Spinal cord (tissue), 9 donors: ENCODE measurements at regions not wholly inside any gene's neighbourhood (a gene's known extent, or its start where the extent isn't known, plus 50 kb on each side); places are given as distances from the start of the nearest gene placed in this dataset.

Source experiments
- DNase-seq, 6 donors: peaks; one replicate each; pipeline versions ENCODE4 v3.0.0 to v3.0.0-alpha.2; 2013 to 2015; ENCODE audit warnings: low spot score in 6 of 6, low read depth in 4 of 6
- H3K27ac ChIP-seq: one replicate; pipeline ENCODE4 v1.5.1; 2013; ENCODE audit warnings: low read depth, low read length, control low read depth
- H3K27me3 ChIP-seq: one replicate; pipeline ENCODE4 v1.6.1; 2013; ENCODE audit warnings: low read length; ENCODE audit not compliant: control insufficient read depth, insufficient read depth
- H3K36me3 ChIP-seq: one replicate; pipeline ENCODE4 v1.6.1; 2013; ENCODE audit warnings: low read length; ENCODE audit not compliant: control insufficient read depth, insufficient read depth
- H3K4me1 ChIP-seq: one replicate; pipeline ENCODE4 v1.6.1; 2013; ENCODE audit warnings: low read length; ENCODE audit not compliant: control insufficient read depth, insufficient read depth
- H3K4me3 ChIP-seq: one replicate; pipeline ENCODE4 v1.5.1; 2013; ENCODE audit warnings: low read depth, low read length, control low read depth
- H3K9me3 ChIP-seq: one replicate; pipeline ENCODE4 v1.6.1; 2013; ENCODE audit warnings: low read length; ENCODE audit not compliant: control insufficient read depth, insufficient read depth
- WGBS: methylation state at CpG from one replicate; pipeline ENCODE4 v1.1.5; 2013; ENCODE audit warnings: missing lambda C conversion rate; ENCODE audit not compliant: insufficient coverage; 5-methylcytosine and 5-hydroxymethylcytosine counted together
- donor health status: healthy.

GRCh38 chrX:20382082-20382481 is 115.4 kb upstream of the RPS6KA3 start:
- 58% methylated on average over 1 of the region's 1 CpG for WGBS
- no peaks in the 10 kb centered on the region for H3K4me1 ChIP-seq

GRCh38 chrX:20378233-20378920 is 111.7 kb upstream of the RPS6KA3 start:
- Histone ChIP-seq H3K27ac (no peak overlapping the region), H3K9me3 (peaks cover 4% of the 10 kb centered on the region), H3K36me3 (no peaks in the 10 kb centered on the region), H3K27me3 (peaks cover 16% of the 10 kb centered on the region), H3K4me3 (no peak overlapping the region), H3K4me1 (no peaks in the 10 kb centered on the region)
- 40% methylated on average over 1 of the region's 3 CpGs for WGBS
- DNase-seq: no peak

More at GRCh38 chrX:20382082-20382481, 115.4 kb upstream of the RPS6KA3 start:
- no peak overlapping the region for H3K4me3 ChIP-seq
- no peak overlapping the region for H3K27ac ChIP-seq
- no peak for DNase-seq
- H3K9me3 ChIP-seq: peaks cover 4% of the 10 kb centered on the region
- H3K27me3 ChIP-seq: peaks cover 7% of the 10 kb centered on the region
- H3K36me3 ChIP-seq: no peaks in the 10 kb centered on the region

GRCh38 chrX:20374900-20375438 is 108.3 kb upstream of the RPS6KA3 start:
- Histone ChIP-seq H3K36me3 (no peaks in the 10 kb centered on the region), H3K4me3 (no peak overlapping the region), H3K27ac (no peak overlapping the region), H3K9me3 (peaks cover 4% of the 10 kb centered on the region), H3K27me3 (peaks cover 23% of the 10 kb centered on the region), H3K4me1 (no peaks in the 10 kb centered on the region)
- no peak for DNase-seq
- WGBS: 54% methylated on average over 3 of the region's 4 CpGs

- H3K36me3 ChIP-seq: no peaks in the 10 kb centered on the region
- peaks cover under 1% of the 10 kb centered on the region for H3K9me3 ChIP-seq
- no peak overlapping the region for H3K4me3 ChIP-seq
- WGBS: no CpG with 5 or more reads among the region's 4 CpGs
- H3K4me1 ChIP-seq: no peaks in the 10 kb centered on the region
- H3K27me3 ChIP-seq: peaks cover 26% of the 10 kb centered on the region
- H3K27ac ChIP-seq: no peak overlapping the region
- DNase-seq: no peak
These were observed 107.7 kb upstream of the RPS6KA3 start for GRCh38 chrX:20374450-20374849.

- no peak for DNase-seq
- H3K9me3 ChIP-seq: no peaks in the 10 kb centered on the region
- H3K27me3 ChIP-seq: peaks cover 24% of the 10 kb centered on the region
- H3K4me3 ChIP-seq: no peak overlapping the region
- no peaks in the 10 kb centered on the region for H3K36me3 ChIP-seq
- H3K4me1 ChIP-seq: no peaks in the 10 kb centered on the region
- no peak overlapping the region for H3K27ac ChIP-seq
- 78% methylated on average over 5 of the region's 6 CpGs for WGBS
These were observed 106.4 kb upstream of the RPS6KA3 start for GRCh38 chrX:20373063-20373462.

- Histone ChIP-seq H3K9me3 (no peaks in the 10 kb centered on the region), H3K36me3 (no peaks in the 10 kb centered on the region), H3K4me1 (no peaks in the 10 kb centered on the region), H3K27me3 (peaks cover 20% of the 10 kb centered on the region), H3K4me3 (no peak overlapping the region), H3K27ac (no peak overlapping the region)
- no peak for DNase-seq
- no CpG with 5 or more reads among the region's 1 CpG for WGBS
These were observed 105.8 kb upstream of the RPS6KA3 start for GRCh38 chrX:20372533-20372932.

- Histone ChIP-seq H3K9me3 (no peaks in the 10 kb centered on the region), H3K27ac (no peak overlapping the region), H3K4me1 (no peaks in the 10 kb centered on the region), H3K27me3 (peaks cover 18% of the 10 kb centered on the region), H3K36me3 (no peaks in the 10 kb centered on the region), H3K4me3 (no peak overlapping the region)
- no peak for DNase-seq
- WGBS: 50% methylated on average over 1 of the region's 3 CpGs
These were observed 102.8 kb upstream of the RPS6KA3 start for GRCh38 chrX:20369468-20369867.

GRCh38 chrX:20364238-20364637 is 97.5 kb upstream of the RPS6KA3 start:
- no peak overlapping the region for H3K27ac ChIP-seq
- WGBS: no CpG with 5 or more reads among the region's 4 CpGs
- H3K9me3 ChIP-seq: no peaks in the 10 kb centered on the region
- peaks cover 4% of the 10 kb centered on the region for H3K4me1 ChIP-seq
- peaks cover 9% of the 10 kb centered on the region for H3K27me3 ChIP-seq
- DNase-seq: no peak
- no peak overlapping the region for H3K4me3 ChIP-seq
- H3K36me3 ChIP-seq: no peaks in the 10 kb centered on the region

GRCh38 chrX:20363275-20363674 is 96.6 kb upstream of the RPS6KA3 start:
- no CpG with 5 or more reads among the region's 5 CpGs for WGBS
- peaks cover 4% of the 10 kb centered on the region for H3K4me1 ChIP-seq
- H3K27me3 ChIP-seq: peaks cover 11% of the 10 kb centered on the region
- no peaks in the 10 kb centered on the region for H3K9me3 ChIP-seq
- H3K4me3 ChIP-seq: no peak overlapping the region
- no peaks in the 10 kb centered on the region for H3K36me3 ChIP-seq
- no peak for DNase-seq
- no peak overlapping the region for H3K27ac ChIP-seq
